ENCODE measurements at regions not wholly inside any gene's neighbourhood (a gene's known extent, or its start where the extent isn't known, plus 50 kb on each side); places are given as distances from the start of the nearest gene placed in this dataset.

DNA sequence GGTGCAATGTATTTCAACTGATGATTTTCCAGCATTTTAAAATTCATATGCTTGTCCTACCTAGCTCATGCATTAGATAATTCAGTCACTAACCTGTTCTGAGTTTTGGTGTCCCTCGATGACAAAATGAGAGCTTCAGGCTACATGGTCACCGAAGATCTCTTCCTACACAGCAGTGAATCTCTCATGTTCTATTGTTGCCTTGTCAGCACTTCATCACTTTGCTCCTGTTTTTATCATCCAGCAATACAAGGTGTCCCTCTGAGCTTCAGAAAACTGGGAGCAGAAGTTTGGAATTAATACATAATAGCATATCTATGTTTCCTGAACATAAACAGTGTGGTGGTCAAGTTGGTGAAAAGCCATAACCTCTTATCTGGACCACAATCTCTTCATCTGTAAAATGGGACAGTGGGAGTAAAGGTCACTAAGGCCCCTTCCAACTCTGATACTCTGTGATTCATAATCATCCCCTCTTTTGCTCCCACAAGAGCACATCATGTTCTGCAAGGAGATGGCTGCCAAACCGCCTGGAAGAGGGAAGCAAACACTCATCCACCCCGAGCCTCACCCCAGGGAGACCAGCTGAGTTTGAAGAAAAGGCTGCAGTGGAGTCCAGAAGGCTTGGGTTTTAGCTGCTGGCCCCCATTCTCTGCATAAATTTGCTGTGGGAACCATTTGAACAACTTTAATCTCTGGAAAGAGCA is 137.9 kb upstream of the F3 start:
- TF ChIP-seq, protein P1, sequence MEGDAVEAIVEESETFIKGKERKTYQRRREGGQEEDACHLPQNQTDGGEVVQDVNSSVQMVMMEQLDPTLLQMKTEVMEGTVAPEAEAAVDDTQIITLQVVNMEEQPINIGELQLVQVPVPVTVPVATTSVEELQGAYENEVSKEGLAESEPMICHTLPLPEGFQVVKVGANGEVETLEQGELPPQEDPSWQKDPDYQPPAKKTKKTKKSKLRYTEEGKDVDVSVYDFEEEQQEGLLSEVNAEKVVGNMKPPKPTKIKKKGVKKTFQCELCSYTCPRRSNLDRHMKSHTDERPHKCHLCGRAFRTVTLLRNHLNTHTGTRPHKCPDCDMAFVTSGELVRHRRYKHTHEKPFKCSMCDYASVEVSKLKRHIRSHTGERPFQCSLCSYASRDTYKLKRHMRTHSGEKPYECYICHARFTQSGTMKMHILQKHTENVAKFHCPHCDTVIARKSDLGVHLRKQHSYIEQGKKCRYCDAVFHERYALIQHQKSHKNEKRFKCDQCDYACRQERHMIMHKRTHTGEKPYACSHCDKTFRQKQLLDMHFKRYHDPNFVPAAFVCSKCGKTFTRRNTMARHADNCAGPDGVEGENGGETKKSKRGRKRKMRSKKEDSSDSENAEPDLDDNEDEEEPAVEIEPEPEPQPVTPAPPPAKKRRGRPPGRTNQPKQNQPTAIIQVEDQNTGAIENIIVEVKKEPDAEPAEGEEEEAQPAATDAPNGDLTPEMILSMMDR (IDR thresholded peaks at IDR 0.05), result no peak
- DNase-seq (ENCODE audit: extremely low spot score, unreplicated experiment), result no peak
- Mint-ChIP-seq H3K27ac (ENCODE audit: unreplicated experiment) (no peak overlapping the region), H3K4me3 (ENCODE audit: unreplicated experiment) (no peak overlapping the region), H3K4me1 (ENCODE audit: unreplicated experiment) (peaks cover 2% of the 10 kb centered on the region), H3K27me3 (ENCODE audit: unreplicated experiment) (peaks cover 11% of the 10 kb centered on the region), H3K9me3 (ENCODE audit: unreplicated experiment) (peaks cover 5% of the 10 kb centered on the region), H3K36me3 (ENCODE audit: unreplicated experiment) (no peaks in the 10 kb centered on the region)

DNA sequence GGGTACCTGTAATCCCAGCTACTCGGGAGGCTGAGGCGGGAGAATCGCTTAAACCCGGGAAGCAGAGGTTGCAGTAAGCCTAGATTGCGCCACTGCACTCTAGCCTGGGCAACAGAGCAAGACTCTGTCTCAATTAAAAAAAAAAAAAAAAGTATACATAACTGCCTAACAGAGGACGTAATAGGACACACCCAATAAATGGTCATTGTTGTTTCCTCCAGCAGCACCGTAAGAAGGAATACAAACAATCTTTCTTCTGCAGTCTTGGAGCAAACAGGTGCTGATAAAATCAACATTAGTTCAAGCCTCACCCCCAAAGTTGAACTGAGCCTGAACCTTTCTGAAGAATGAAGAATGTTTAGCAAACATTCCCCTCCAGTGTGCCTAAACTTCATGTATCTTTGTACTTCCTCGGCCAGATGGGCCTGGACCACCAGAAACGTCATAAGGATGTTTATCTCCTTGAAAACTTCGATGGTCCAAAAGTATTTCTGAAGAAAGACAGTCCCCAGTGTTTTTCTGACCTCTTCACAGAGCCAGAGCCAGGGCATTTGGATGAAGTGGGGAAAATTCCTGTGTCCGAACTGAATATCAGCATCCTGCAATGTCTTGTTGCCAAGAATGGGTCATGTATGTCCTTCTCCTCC is 136.8 kb upstream of the F3 start:
- Mint-ChIP-seq H3K4me1 (ENCODE audit: unreplicated experiment) (peaks cover 2% of the 10 kb centered on the region), H3K36me3 (ENCODE audit: unreplicated experiment) (no peaks in the 10 kb centered on the region), H3K27me3 (ENCODE audit: unreplicated experiment) (peaks cover 11% of the 10 kb centered on the region), H3K4me3 (ENCODE audit: unreplicated experiment) (no peak overlapping the region), H3K9me3 (ENCODE audit: unreplicated experiment) (peaks cover 6% of the 10 kb centered on the region), H3K27ac (ENCODE audit: unreplicated experiment) (no peak overlapping the region)
- no peak for DNase-seq (ENCODE audit: extremely low spot score, unreplicated experiment)
- TF ChIP-seq, protein P1 (IDR thresholded peaks at IDR 0.05), result no peak

DNA sequence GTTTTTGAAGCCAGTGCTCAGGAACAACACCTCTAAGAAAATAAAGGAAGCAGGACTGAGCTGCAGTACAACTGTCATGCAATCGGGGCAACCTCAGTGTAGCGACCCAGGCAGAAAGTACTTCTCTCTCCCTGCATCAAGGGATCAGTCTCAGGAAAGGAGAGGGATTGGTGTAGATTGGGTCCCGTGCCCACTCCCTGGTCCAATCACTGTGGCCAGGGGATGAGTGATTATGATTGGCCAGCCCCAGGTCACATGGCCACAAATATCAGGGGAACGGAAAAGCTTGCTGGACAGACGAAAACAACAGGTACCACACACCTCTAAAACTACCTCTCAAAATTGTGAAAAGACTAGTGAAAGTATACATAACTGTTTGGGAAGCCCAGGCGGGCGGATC is 136.2 kb upstream of the F3 start:
- Mint-ChIP-seq H3K9me3 (ENCODE audit: unreplicated experiment) (peaks cover 6% of the 10 kb centered on the region), H3K4me1 (ENCODE audit: unreplicated experiment) (peaks cover 2% of the 10 kb centered on the region), H3K4me3 (ENCODE audit: unreplicated experiment) (no peak overlapping the region), H3K36me3 (ENCODE audit: unreplicated experiment) (no peaks in the 10 kb centered on the region), H3K27ac (ENCODE audit: unreplicated experiment) (no peak overlapping the region), H3K27me3 (ENCODE audit: unreplicated experiment) (peaks cover 11% of the 10 kb centered on the region)
- no peak for DNase-seq (ENCODE audit: extremely low spot score, unreplicated experiment)
- TF ChIP-seq, protein P1 (IDR thresholded peaks at IDR 0.05), result no peak

DNA sequence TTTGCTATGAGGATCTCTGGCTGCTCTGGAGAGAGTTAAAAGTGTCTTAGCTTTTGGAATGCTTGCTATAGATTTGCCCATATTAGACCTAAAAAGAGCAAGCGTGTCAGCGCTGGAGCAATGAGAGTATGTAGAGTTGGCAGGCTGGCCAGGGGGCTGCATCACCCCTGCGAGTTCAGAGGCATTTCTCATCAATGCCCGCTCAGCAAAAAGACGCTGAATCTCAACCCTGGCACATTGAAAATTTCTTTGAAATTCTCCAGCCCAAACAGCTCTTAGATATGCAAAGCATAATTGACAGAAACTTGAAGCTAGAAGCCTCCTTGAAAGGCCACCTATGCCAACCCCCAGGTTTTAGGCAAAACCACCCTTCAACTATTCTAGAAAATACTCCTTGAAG is 135.5 kb upstream of the F3 start:
- H3K4me3 Mint-ChIP-seq (ENCODE audit: unreplicated experiment), result no peak overlapping the region
- no peak overlapping the region for H3K27ac Mint-ChIP-seq (ENCODE audit: unreplicated experiment)
- H3K4me1 Mint-ChIP-seq (ENCODE audit: unreplicated experiment), result peaks cover 2% of the 10 kb centered on the region
- H3K36me3 Mint-ChIP-seq (ENCODE audit: unreplicated experiment), result no peaks in the 10 kb centered on the region
- H3K9me3 Mint-ChIP-seq (ENCODE audit: unreplicated experiment), result peaks cover 6% of the 10 kb centered on the region
- DNase-seq (ENCODE audit: extremely low spot score, unreplicated experiment), result no peak
- TF ChIP-seq, protein P1 (IDR thresholded peaks at IDR 0.05), result no peak
- peaks cover 11% of the 10 kb centered on the region for H3K27me3 Mint-ChIP-seq (ENCODE audit: unreplicated experiment)

DNA sequence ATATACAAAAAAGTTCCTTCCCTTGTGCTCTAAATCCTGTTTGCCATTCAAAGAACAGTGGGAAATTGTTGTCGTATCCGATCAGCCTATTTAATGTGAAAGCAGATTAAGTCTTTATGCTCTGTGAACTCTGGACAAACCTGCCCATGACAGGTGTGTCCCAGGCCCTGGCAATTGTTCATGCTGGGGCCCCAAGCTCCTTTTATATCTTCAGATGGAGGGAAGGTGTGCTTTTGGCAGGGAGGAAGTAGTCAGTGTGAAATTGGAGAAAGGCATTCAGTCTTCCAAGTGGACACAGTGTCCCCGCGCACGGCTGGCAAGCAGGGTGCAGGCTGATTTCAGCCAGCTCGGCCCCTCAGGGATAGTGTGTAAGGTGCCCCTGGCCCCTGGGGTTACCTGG is 135.1 kb upstream of the F3 start:
- Mint-ChIP-seq H3K4me1 (ENCODE audit: unreplicated experiment) (peaks cover 2% of the 10 kb centered on the region), H3K27me3 (ENCODE audit: unreplicated experiment) (peaks cover 11% of the 10 kb centered on the region), H3K9me3 (ENCODE audit: unreplicated experiment) (peaks cover 6% of the 10 kb centered on the region)

More for the DNA sequence above, 135.1 kb upstream of the F3 start:
- DNase-seq (ENCODE audit: extremely low spot score, unreplicated experiment), result no peak
- Mint-ChIP-seq H3K4me3 (ENCODE audit: unreplicated experiment) (no peak overlapping the region), H3K36me3 (ENCODE audit: unreplicated experiment) (no peaks in the 10 kb centered on the region), H3K27ac (ENCODE audit: unreplicated experiment) (no peak overlapping the region)
- TF ChIP-seq, protein P1 (IDR thresholded peaks at IDR 0.05), result no peak

Measured in osteocyte (in vitro differentiated cells).